ENCODE measurements at regions not wholly inside any gene's neighbourhood (a gene's known extent, or its start where the extent isn't known, plus 50 kb on each side); places are given as distances from the start of the nearest gene placed in this dataset.

DNA sequence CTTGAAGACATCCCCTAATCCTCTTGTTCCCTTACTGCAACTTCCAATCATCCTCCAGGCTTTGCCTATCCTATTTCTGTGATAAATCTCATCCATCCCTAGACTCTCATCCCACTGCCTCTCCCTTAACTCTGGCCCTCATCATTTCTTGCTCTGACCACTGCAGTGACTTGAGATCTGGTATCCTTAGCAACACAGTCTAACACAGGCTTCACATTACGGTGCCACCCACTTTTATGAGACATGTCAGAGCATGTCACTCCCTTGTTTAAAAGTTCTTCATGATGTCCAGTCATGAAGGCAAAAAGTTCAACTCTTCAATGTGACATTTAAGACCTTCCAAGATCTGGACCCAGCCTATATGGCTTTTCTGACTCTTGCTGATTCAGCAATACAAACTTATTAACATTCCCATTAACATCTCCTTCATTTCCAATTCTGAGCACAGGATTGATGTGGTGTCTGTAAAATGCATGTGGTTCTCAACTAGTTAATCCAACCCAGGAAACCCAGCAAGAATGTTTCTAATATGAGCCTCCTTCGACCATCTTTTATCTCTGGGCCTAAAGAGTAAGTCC lies 64.0 kb downstream of the OR13H1 start:
- Histone ChIP-seq H3K4me1 (ENCODE audit: insufficient read depth, low read length) (no peaks in the 10 kb centered on the region), H3K27ac (ENCODE audit: extremely low read length, insufficient read depth, low read length) (no peak overlapping the region), H3K79me2 (ENCODE audit: insufficient read depth, low read length) (no peaks in the 10 kb centered on the region), H3K36me3 (replicated peaks in 1 of 2; ENCODE audit: control insufficient read depth in 1 of 2, insufficient read depth in 2 of 2, low read length in 2 of 2) (no peaks in the 10 kb centered on the region), H3K4me3 (replicated peaks in 1 of 3; ENCODE audit: insufficient read depth in 1 of 3, low read depth in 2 of 3, low read length in 3 of 3) (no peak overlapping the region), H3K27me3 (ENCODE audit: control insufficient read depth in 1 of 2, insufficient read depth in 2 of 2, low read length in 2 of 2) (no peaks in the 10 kb centered on the region), H2AFZ (ENCODE audit: low read length) (no peak overlapping the region), H4K20me1 (ENCODE audit: insufficient read depth, low read length) (no peaks in the 10 kb centered on the region), H3K9ac (ENCODE audit: insufficient read depth, low read depth, low read length) (no peak overlapping the region), H3K9me3 (ENCODE audit: low read length) (no peaks in the 10 kb centered on the region), H3K4me2 (ENCODE audit: low read depth, low read length) (no peak overlapping the region)
- CTCF ChIA-PET (ENCODE audit: low intra/inter-chr PET ratio, low total read pairs), result no interaction called here
- intact Hi-C loops (cut with micrococcal nuclease; ENCODE audit: unreplicated experiment) (no loop called here), in situ Hi-C loops (cut with HindIII; ENCODE audit: extremely low pct_ligation_motif_present, low pct_unique_long_range_greater_than_20kb) (no loop called here)
- no TSS peak for BruUV-seq (replicated peaks)
- peak; percentile 22 to 69; a peak in 3 of 4 replicates for TF ChIP-seq MAFK (conservative IDR thresholded peaks at IDR 0.05 in 1 of 2, IDR thresholded peaks at IDR 0.05 in 1 of 2; ENCODE audit: low read length in 2 of 2)
- TF ChIP-seq ZNF776 (CRISPR knock-in tag; IDR thresholded peaks at IDR 0.05), result no peak
- no peak for TF ChIP-seq NFIC (IDR thresholded peaks at IDR 0.05; ENCODE audit: low read length)
- TF ChIP-seq MAFF (IDR thresholded peaks at IDR 0.05; ENCODE audit: low read depth, low read length), result peak; percentile 30; the same call in 1 of the 2 replicates
- DNase-seq (ENCODE audit: low spot score) (no peak), FAIRE-seq (no peak), ATAC-seq (no peak)
- POLR2A ChIA-PET, result no interaction called here
- 6% methylated on average over 2 of the region's 2 CpGs for WGBS (ENCODE audit: low lambda C conversion rate)

DNA sequence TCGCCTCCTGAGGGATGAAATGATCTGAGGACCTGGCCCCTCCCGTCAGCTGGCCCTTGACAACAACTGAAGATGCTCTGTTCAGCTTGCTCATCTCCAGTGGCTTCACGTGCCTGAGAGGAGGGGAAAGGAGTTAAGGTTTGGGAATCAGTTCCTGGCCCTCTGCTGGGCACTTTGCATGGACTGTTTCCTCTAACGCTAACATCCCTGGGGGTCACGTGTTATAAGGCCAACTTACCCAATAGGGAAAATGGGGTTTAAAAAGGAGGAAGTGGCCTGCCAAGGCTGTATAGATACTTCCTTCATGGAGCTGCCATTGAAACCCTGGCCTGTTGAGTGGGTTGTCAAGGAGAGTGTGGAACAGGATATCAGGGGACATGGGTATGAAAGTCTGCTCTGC lies 65.6 kb downstream of the OR13H1 start:
- FAIRE-seq (no peak), DNase-seq (ENCODE audit: low spot score) (no peak), ATAC-seq (no peak)
- Histone ChIP-seq H3K79me2 (ENCODE audit: insufficient read depth, low read length) (no peaks in the 10 kb centered on the region), H4K20me1 (ENCODE audit: insufficient read depth, low read length) (no peaks in the 10 kb centered on the region), H3K36me3 (replicated peaks in 1 of 2; ENCODE audit: control insufficient read depth in 1 of 2, insufficient read depth in 2 of 2, low read length in 2 of 2) (no peaks in the 10 kb centered on the region), H3K9me3 (ENCODE audit: low read length) (no peaks in the 10 kb centered on the region), H3K27ac (ENCODE audit: extremely low read length, insufficient read depth, low read length) (no peak overlapping the region), H3K4me3 (replicated peaks in 1 of 3; ENCODE audit: insufficient read depth in 1 of 3, low read depth in 2 of 3, low read length in 3 of 3) (no peak overlapping the region), H3K4me2 (ENCODE audit: low read depth, low read length) (no peak overlapping the region), H2AFZ (ENCODE audit: low read length) (no peak overlapping the region), H3K4me1 (ENCODE audit: insufficient read depth, low read length) (no peaks in the 10 kb centered on the region), H3K27me3 (ENCODE audit: control insufficient read depth in 1 of 2, insufficient read depth in 2 of 2, low read length in 2 of 2) (no peaks in the 10 kb centered on the region), H3K9ac (ENCODE audit: insufficient read depth, low read depth, low read length) (no peak overlapping the region)
- POLR2A ChIA-PET, result no interaction called here
- in situ Hi-C loops (cut with HindIII; ENCODE audit: extremely low pct_ligation_motif_present, low pct_unique_long_range_greater_than_20kb), result no loop called here
- no peak for TF ChIP-seq DNMT3B (CRISPR knock-in tag; conservative IDR thresholded peaks at IDR 0.05)
- TF ChIP-seq ZNF782 (CRISPR knock-in tag; IDR thresholded peaks at IDR 0.05; ENCODE audit: borderline replicate concordance), result no peak
- intact Hi-C loops (cut with micrococcal nuclease; ENCODE audit: unreplicated experiment), result no loop called here
- BruUV-seq (replicated peaks), result no TSS peak
- no CpG with 5 or more reads among the region's 5 CpGs for WGBS (ENCODE audit: low lambda C conversion rate)
- CTCF ChIA-PET (ENCODE audit: low intra/inter-chr PET ratio, low total read pairs), result no interaction called here

All from HepG2 (cell line).